ENCODE measurements at regions not wholly inside any gene's neighbourhood (a gene's known extent, or its start where the extent isn't known, plus 50 kb on each side); places are given as distances from the start of the nearest gene placed in this dataset.

GRCh38 chr2:133792223-133792622 lies 224.0 kb upstream of the NCKAP5 start (continued):
- TF ChIP-seq, protein P1, sequence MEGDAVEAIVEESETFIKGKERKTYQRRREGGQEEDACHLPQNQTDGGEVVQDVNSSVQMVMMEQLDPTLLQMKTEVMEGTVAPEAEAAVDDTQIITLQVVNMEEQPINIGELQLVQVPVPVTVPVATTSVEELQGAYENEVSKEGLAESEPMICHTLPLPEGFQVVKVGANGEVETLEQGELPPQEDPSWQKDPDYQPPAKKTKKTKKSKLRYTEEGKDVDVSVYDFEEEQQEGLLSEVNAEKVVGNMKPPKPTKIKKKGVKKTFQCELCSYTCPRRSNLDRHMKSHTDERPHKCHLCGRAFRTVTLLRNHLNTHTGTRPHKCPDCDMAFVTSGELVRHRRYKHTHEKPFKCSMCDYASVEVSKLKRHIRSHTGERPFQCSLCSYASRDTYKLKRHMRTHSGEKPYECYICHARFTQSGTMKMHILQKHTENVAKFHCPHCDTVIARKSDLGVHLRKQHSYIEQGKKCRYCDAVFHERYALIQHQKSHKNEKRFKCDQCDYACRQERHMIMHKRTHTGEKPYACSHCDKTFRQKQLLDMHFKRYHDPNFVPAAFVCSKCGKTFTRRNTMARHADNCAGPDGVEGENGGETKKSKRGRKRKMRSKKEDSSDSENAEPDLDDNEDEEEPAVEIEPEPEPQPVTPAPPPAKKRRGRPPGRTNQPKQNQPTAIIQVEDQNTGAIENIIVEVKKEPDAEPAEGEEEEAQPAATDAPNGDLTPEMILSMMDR (IDR thresholded peaks at IDR 0.05): no peak
- TF ChIP-seq ELF1 (IDR thresholded peaks at IDR 0.05): no peak
- TF ChIP-seq JUND (IDR thresholded peaks at IDR 0.05): no peak

- Histone ChIP-seq H3K27me3 (ENCODE audit: insufficient read depth) (no peaks in the 10 kb centered on the region), H3K4me1 (ENCODE audit: control insufficient read depth in 1 of 2, insufficient read depth in 2 of 2, low read depth in 1 of 2, low read length in 1 of 2) (peaks cover 0 to 24% of the 10 kb centered on the region in 2 experiments; a peak in 1 of 4 replicates), H3K9me3 (peaks cover 31% of the 10 kb centered on the region), H3K4me3 (ENCODE audit: low read depth in 2 of 2, low read length in 1 of 2) (no peak overlapping the region), H3K36me3 (replicated peaks in 1 of 2; ENCODE audit: control insufficient read depth in 1 of 2, insufficient read depth in 2 of 2, low read length in 1 of 2) (no peaks in the 10 kb centered on the region), H3F3A (replicated peaks; ENCODE audit: insufficient read depth) (peaks cover 18% of the 10 kb centered on the region), H2AFZ (ENCODE audit: low read depth) (no peak overlapping the region), H4K20me1 (ENCODE audit: insufficient read depth) (no peaks in the 10 kb centered on the region), H3K27ac (ENCODE audit: low read depth in 2 of 2, low read length in 1 of 2) (no peak overlapping the region), H3K4me2 (no peak overlapping the region), H3K9ac (no peak overlapping the region), H3K9me2 (no peaks in the 10 kb centered on the region), H3K79me2 (ENCODE audit: insufficient read depth) (no peaks in the 10 kb centered on the region)
- no peak for TF ChIP-seq NFIC (IDR thresholded peaks at IDR 0.05; ENCODE audit: borderline replicate concordance)
- no peak for TF ChIP-seq NRF1 (IDR thresholded peaks at IDR 0.05; ENCODE audit: low read depth, low read length)
- TF ChIP-seq JUND (IDR thresholded peaks at IDR 0.05): no peak
- TF ChIP-seq RFX5 (IDR thresholded peaks at IDR 0.05; ENCODE audit: low read length): no peak
- no peak for TF ChIP-seq RAD21 (IDR thresholded peaks at IDR 0.05; ENCODE audit: low read length)
- no peak for TF ChIP-seq RXRA (IDR thresholded peaks at IDR 0.05; ENCODE audit: borderline replicate concordance, low read depth)
- TF ChIP-seq TCF12 (IDR thresholded peaks at IDR 0.05): no peak
- no peak for TF ChIP-seq GATA2 (CRISPR knock-in tag; IDR thresholded peaks at IDR 0.05)
- ChIA-PET POLR2A (no interaction called here), CTCF (no interaction called here)
- no peak for DNase-seq
- 68% methylated on average over 1 of the region's 1 CpG for WGBS (ENCODE audit: low lambda C conversion rate)
Observed at GRCh38 chr2:133794114-133794513, 225.9 kb upstream of the NCKAP5 start.

- Histone ChIP-seq H3K27ac (ENCODE audit: low read depth in 2 of 2, low read length in 1 of 2) (no peak overlapping the region), H3K9ac (no peak overlapping the region), H4K20me1 (ENCODE audit: insufficient read depth) (no peaks in the 10 kb centered on the region), H2AFZ (ENCODE audit: low read depth) (no peak overlapping the region), H3F3A (replicated peaks; ENCODE audit: insufficient read depth) (no peaks in the 10 kb centered on the region), H3K4me3 (ENCODE audit: low read depth in 2 of 2, low read length in 1 of 2) (no peak overlapping the region), H3K36me3 (replicated peaks in 1 of 2; ENCODE audit: control insufficient read depth in 1 of 2, insufficient read depth in 2 of 2, low read length in 1 of 2) (no peaks in the 10 kb centered on the region), H3K9me3 (peaks cover 12% of the 10 kb centered on the region), H3K4me1 (ENCODE audit: control insufficient read depth in 1 of 2, insufficient read depth in 2 of 2, low read depth in 1 of 2, low read length in 1 of 2) (no peaks in the 10 kb centered on the region), H3K9me2 (no peaks in the 10 kb centered on the region), H3K79me2 (ENCODE audit: insufficient read depth) (no peaks in the 10 kb centered on the region), H3K4me2 (no peak overlapping the region), H3K27me3 (ENCODE audit: insufficient read depth) (no peaks in the 10 kb centered on the region)
- DNase-seq: no peak
- ChIA-PET CTCF (no interaction called here), POLR2A (no interaction called here)
- WGBS (ENCODE audit: low lambda C conversion rate): 82% methylated on average over 3 of the region's 3 CpGs
- no peak for TF ChIP-seq RCOR1 (IDR thresholded peaks at IDR 0.05; ENCODE audit: low read length)
- TF ChIP-seq JUND (IDR thresholded peaks at IDR 0.05): no peak
- TF ChIP-seq, protein P2, sequence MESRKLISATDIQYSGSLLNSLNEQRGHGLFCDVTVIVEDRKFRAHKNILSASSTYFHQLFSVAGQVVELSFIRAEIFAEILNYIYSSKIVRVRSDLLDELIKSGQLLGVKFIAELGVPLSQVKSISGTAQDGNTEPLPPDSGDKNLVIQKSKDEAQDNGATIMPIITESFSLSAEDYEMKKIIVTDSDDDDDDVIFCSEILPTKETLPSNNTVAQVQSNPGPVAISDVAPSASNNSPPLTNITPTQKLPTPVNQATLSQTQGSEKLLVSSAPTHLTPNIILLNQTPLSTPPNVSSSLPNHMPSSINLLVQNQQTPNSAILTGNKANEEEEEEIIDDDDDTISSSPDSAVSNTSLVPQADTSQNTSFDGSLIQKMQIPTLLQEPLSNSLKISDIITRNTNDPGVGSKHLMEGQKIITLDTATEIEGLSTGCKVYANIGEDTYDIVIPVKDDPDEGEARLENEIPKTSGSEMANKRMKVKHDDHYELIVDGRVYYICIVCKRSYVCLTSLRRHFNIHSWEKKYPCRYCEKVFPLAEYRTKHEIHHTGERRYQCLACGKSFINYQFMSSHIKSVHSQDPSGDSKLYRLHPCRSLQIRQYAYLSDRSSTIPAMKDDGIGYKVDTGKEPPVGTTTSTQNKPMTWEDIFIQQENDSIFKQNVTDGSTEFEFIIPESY (IDR thresholded peaks at IDR 0.05; ENCODE audit: borderline replicate concordance, low read depth): no peak
- no peak for TF ChIP-seq TEAD4 (IDR thresholded peaks at IDR 0.05; ENCODE audit: borderline replicate concordance, insufficient read depth)
- TF ChIP-seq MXI1 (IDR thresholded peaks at IDR 0.05; ENCODE audit: low read depth, low read length): no peak
- TF ChIP-seq, protein P3, sequence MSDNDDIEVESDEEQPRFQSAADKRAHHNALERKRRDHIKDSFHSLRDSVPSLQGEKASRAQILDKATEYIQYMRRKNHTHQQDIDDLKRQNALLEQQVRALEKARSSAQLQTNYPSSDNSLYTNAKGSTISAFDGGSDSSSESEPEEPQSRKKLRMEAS (IDR thresholded peaks at IDR 0.05; ENCODE audit: low read depth): no peak
- no peak for TF ChIP-seq ELF1 (IDR thresholded peaks at IDR 0.05)
- TF ChIP-seq FOXJ3 (CRISPR knock-in tag; IDR thresholded peaks at IDR 0.05): no peak
- TF ChIP-seq, protein P4, sequence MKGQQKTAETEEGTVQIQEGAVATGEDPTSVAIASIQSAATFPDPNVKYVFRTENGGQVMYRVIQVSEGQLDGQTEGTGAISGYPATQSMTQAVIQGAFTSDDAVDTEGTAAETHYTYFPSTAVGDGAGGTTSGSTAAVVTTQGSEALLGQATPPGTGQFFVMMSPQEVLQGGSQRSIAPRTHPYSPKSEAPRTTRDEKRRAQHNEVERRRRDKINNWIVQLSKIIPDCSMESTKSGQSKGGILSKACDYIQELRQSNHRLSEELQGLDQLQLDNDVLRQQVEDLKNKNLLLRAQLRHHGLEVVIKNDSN (IDR thresholded peaks at IDR 0.05; ENCODE audit: borderline replicate concordance, low read depth): no peak
Observed at GRCh38 chr2:133801946-133802345, 233.7 kb upstream of the NCKAP5 start.
